NCI-H1092 (cell line): ENCODE measurements at regions not wholly inside any gene's neighbourhood (a gene's known extent, or its start where the extent isn't known, plus 50 kb on each side); places are given as distances from the start of the nearest gene placed in this dataset.
"Not testable (repeated sequence)": the region's sequence is repeated elsewhere in the genome, so short reads cannot be mapped to it uniquely, and the experiment has no call there.

Source experiments
- DNase-seq: peaks from one replicate; lab custom pipeline; 2025; lab: John Stamatoyannopoulos, UW

GRCh38 chr21:9572782-9573181 is 948.6 kb upstream of the TPTE start:
- DNase-seq = not testable (repeated sequence)

- not testable (repeated sequence) for DNase-seq
Measured at GRCh38 chr21:9573528-9573927, 947.9 kb upstream of the TPTE start.

- not testable (repeated sequence) for DNase-seq
Measured at GRCh38 chr21:9579275-9579674, 942.1 kb upstream of the TPTE start.

GRCh38 chr21:9587941-9588340 is 933.4 kb upstream of the TPTE start:
- DNase-seq = not testable (repeated sequence)

GRCh38 chr21:9592591-9592990 is 928.8 kb upstream of the TPTE start:
- not testable (repeated sequence) for DNase-seq

- not testable (repeated sequence) for DNase-seq
Measured at GRCh38 chr21:9593646-9594045, 927.7 kb upstream of the TPTE start.

- not testable (repeated sequence) for DNase-seq
Measured at GRCh38 chr21:9614011-9614410, 907.4 kb upstream of the TPTE start.

- DNase-seq = not testable (repeated sequence)
Measured at GRCh38 chr21:9621121-9621793, 900.1 kb upstream of the TPTE start.

- not testable (repeated sequence) for DNase-seq
Measured at GRCh38 chr21:9628051-9628450, 893.3 kb upstream of the TPTE start.

GRCh38 chr21:9647409-9647808 is 874.0 kb upstream of the TPTE start:
- not testable (repeated sequence) for DNase-seq

- DNase-seq = not testable (repeated sequence)
Measured at GRCh38 chr21:9648331-9648730, 873.1 kb upstream of the TPTE start.

GRCh38 chr21:9648947-9649720 is 872.2 kb upstream of the TPTE start:
- not testable (repeated sequence) for DNase-seq

GRCh38 chr21:9652819-9653218 is 868.6 kb upstream of the TPTE start:
- DNase-seq = not testable (repeated sequence)

- DNase-seq = not testable (repeated sequence)
Measured at GRCh38 chr21:9655221-9655620, 866.2 kb upstream of the TPTE start.

- not testable (repeated sequence) for DNase-seq
Measured at GRCh38 chr21:9656455-9656854, 864.9 kb upstream of the TPTE start.

- not testable (repeated sequence) for DNase-seq
Measured at GRCh38 chr21:9657779-9658178, 863.6 kb upstream of the TPTE start.

- not testable (repeated sequence) for DNase-seq
Measured at GRCh38 chr21:9659877-9660276, 861.5 kb upstream of the TPTE start.

GRCh38 chr21:9663914-9664729 is 857.3 kb upstream of the TPTE start:
- DNase-seq = not testable (repeated sequence)

- not testable (repeated sequence) for DNase-seq
Measured at GRCh38 chr21:9675811-9676210, 845.6 kb upstream of the TPTE start.

GRCh38 chr21:9679029-9679428 is 842.4 kb upstream of the TPTE start:
- not testable (repeated sequence) for DNase-seq

- DNase-seq = not testable (repeated sequence)
Measured at GRCh38 chr21:9688945-9689344, 832.4 kb upstream of the TPTE start.

GRCh38 chr21:9690981-9691380 is 830.4 kb upstream of the TPTE start:
- not testable (repeated sequence) for DNase-seq
